Progenitor cell of endocrine pancreas (in vitro differentiated cells): ENCODE measurements at regions not wholly inside any gene's neighbourhood (a gene's known extent, or its start where the extent isn't known, plus 50 kb on each side); places are given as distances from the start of the nearest gene placed in this dataset.

Experiments
- DNase-seq: peaks from one replicate; pipeline ENCODE4 v3.0.0; 2021; ENCODE audit warnings: low spot score; ENCODE audit not compliant: unreplicated experiment
- H3K27ac Mint-ChIP-seq: 2 replicates; pipeline ENCODE4 v1.8.0; 2021; ENCODE audit warnings: mild to moderate bottlenecking, moderate library complexity, mixed read lengths
- H3K27me3 Mint-ChIP-seq: 2 replicates; pipeline ENCODE4 v1.8.0; 2021; ENCODE audit warnings: mixed read lengths
- H3K36me3 Mint-ChIP-seq: 2 replicates; pipeline ENCODE4 v1.8.0; 2022; ENCODE audit warnings: mixed read lengths; ENCODE audit not compliant: insufficient read depth
- H3K4me1 Mint-ChIP-seq: 2 replicates; pipeline ENCODE4 v1.8.0; 2021; ENCODE audit warnings: low read depth, mixed read lengths
- H3K4me3 Mint-ChIP-seq: 2 replicates; pipeline ENCODE4 v1.8.0; 2021; ENCODE audit warnings: low read depth, mild to moderate bottlenecking, moderate library complexity, mixed read lengths
- H3K9me3 Mint-ChIP-seq: 2 replicates; pipeline ENCODE4 v1.8.0; 2021; ENCODE audit warnings: low read depth, mixed read lengths
- CTCF ChIP-seq: fragments of 200-600 bp; sonication (generic); IDR thresholded peaks from one replicate; pipeline ENCODE4 v1.5.0; 2021; ENCODE audit warnings: antibody characterized with exemption, mild to moderate bottlenecking; ENCODE audit not compliant: unreplicated experiment

- no peak overlapping the region for H3K27ac Mint-ChIP-seq
These were observed 72.0 kb downstream of the FOS start for GRCh38 chr14:75350505-75351060.

GRCh38 chr14:75359098-75359497, 68.7 kb upstream of the JDP2 start:
- peaks cover 34% of the 10 kb centered on the region for H3K27me3 Mint-ChIP-seq
- no peaks in the 10 kb centered on the region for H3K9me3 Mint-ChIP-seq
- no peak overlapping the region for H3K4me3 Mint-ChIP-seq
- H3K27ac Mint-ChIP-seq, result no peak overlapping the region
- no peak for TF ChIP-seq CTCF
- no peak for DNase-seq
- H3K36me3 Mint-ChIP-seq, result no peaks in the 10 kb centered on the region
- peaks cover 3% of the 10 kb centered on the region for H3K4me1 Mint-ChIP-seq

More at GRCh38 chr14:75350505-75351060, 72.0 kb downstream of the FOS start:
- H3K4me1 Mint-ChIP-seq, result no peaks in the 10 kb centered on the region
- H3K27me3 Mint-ChIP-seq, result peaks cover 13% of the 10 kb centered on the region
- no peak overlapping the region for H3K4me3 Mint-ChIP-seq
- DNase-seq, result no peak
- no peaks in the 10 kb centered on the region for H3K36me3 Mint-ChIP-seq
- TF ChIP-seq CTCF, result no peak
- H3K9me3 Mint-ChIP-seq, result peaks cover 4% of the 10 kb centered on the region

- TF ChIP-seq CTCF, result no peak
- no peaks in the 10 kb centered on the region for H3K36me3 Mint-ChIP-seq
- H3K9me3 Mint-ChIP-seq, result no peaks in the 10 kb centered on the region
- H3K27ac Mint-ChIP-seq, result no peak overlapping the region
- no peak for DNase-seq
- H3K27me3 Mint-ChIP-seq, result peaks cover 46% of the 10 kb centered on the region
- peaks cover 8% of the 10 kb centered on the region for H3K4me1 Mint-ChIP-seq
- no peak overlapping the region for H3K4me3 Mint-ChIP-seq
These were observed 66.8 kb upstream of the JDP2 start for GRCh38 chr14:75361041-75361440.

GRCh38 chr14:75361751-75362433, 65.9 kb upstream of the JDP2 start:
- no peak overlapping the region for H3K4me3 Mint-ChIP-seq
- TF ChIP-seq CTCF, result no peak
- H3K27ac Mint-ChIP-seq, result no peak overlapping the region
- H3K27me3 Mint-ChIP-seq, result peaks cover 39% of the 10 kb centered on the region
- H3K9me3 Mint-ChIP-seq, result no peaks in the 10 kb centered on the region
- H3K4me1 Mint-ChIP-seq, result peaks cover 8% of the 10 kb centered on the region
- no peak for DNase-seq
- H3K36me3 Mint-ChIP-seq, result no peaks in the 10 kb centered on the region

GRCh38 chr14:75363130-75363529, 64.7 kb upstream of the JDP2 start:
- DNase-seq, result no peak
- H3K27me3 Mint-ChIP-seq, result peaks cover 41% of the 10 kb centered on the region
- no peaks in the 10 kb centered on the region for H3K9me3 Mint-ChIP-seq
- no peaks in the 10 kb centered on the region for H3K36me3 Mint-ChIP-seq
- H3K27ac Mint-ChIP-seq, result no peak overlapping the region
- H3K4me1 Mint-ChIP-seq, result peaks cover 8% of the 10 kb centered on the region
- H3K4me3 Mint-ChIP-seq, result no peak overlapping the region
- TF ChIP-seq CTCF, result no peak
